ENCODE measurements at regions not wholly inside any gene's neighbourhood (a gene's known extent, or its start where the extent isn't known, plus 50 kb on each side); places are given as distances from the start of the nearest gene placed in this dataset.

DNA sequence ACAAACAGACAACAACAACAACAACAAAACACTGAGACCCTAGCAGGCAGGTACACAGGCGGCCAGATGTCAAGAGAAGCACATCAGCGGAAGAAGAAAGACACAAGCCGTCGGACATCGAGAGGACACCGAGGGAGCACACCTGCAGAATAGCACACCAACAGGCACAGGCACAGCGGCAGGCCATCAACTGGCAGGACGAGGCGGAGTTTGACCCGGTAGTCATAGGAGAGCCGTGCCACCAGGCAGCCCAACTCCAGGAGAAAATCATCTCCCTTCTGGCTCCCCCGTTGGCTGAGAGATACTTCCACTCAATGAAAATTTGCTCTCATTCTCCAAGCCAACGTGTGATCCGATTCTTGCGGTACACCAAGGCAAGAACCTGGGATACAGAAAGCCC, 352.1 kb upstream of the IZUMO3 start:
- TF ChIP-seq CTCF (IDR thresholded peaks at IDR 0.05): no peak
- no peak for TF ChIP-seq POLR2AphosphoS5 (IDR thresholded peaks at IDR 0.05; ENCODE audit: low read depth, low read length)
- TF ChIP-seq, protein P1, sequence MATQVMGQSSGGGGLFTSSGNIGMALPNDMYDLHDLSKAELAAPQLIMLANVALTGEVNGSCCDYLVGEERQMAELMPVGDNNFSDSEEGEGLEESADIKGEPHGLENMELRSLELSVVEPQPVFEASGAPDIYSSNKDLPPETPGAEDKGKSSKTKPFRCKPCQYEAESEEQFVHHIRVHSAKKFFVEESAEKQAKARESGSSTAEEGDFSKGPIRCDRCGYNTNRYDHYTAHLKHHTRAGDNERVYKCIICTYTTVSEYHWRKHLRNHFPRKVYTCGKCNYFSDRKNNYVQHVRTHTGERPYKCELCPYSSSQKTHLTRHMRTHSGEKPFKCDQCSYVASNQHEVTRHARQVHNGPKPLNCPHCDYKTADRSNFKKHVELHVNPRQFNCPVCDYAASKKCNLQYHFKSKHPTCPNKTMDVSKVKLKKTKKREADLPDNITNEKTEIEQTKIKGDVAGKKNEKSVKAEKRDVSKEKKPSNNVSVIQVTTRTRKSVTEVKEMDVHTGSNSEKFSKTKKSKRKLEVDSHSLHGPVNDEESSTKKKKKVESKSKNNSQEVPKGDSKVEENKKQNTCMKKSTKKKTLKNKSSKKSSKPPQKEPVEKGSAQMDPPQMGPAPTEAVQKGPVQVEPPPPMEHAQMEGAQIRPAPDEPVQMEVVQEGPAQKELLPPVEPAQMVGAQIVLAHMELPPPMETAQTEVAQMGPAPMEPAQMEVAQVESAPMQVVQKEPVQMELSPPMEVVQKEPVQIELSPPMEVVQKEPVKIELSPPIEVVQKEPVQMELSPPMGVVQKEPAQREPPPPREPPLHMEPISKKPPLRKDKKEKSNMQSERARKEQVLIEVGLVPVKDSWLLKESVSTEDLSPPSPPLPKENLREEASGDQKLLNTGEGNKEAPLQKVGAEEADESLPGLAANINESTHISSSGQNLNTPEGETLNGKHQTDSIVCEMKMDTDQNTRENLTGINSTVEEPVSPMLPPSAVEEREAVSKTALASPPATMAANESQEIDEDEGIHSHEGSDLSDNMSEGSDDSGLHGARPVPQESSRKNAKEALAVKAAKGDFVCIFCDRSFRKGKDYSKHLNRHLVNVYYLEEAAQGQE (IDR thresholded peaks at IDR 0.05; ENCODE audit: insufficient read depth in 1 of 2, low read depth in 2 of 2, low read length in 1 of 2): no peak
